H1 (cell line): ENCODE measurements at regions not wholly inside any gene's neighbourhood (a gene's known extent, or its start where the extent isn't known, plus 50 kb on each side); places are given as distances from the start of the nearest gene placed in this dataset.

Experiments
- CHD1 ChIP-seq: IDR thresholded peaks from 2 replicates; pipeline ENCODE4 v1.6.1; 2012; ENCODE audit warnings: low read depth, low read length, improper control_type of control experiment
- FOSL1 ChIP-seq: IDR thresholded peaks from 2 replicates; pipeline ENCODE4 v1.6.1; 2011; ENCODE audit warnings: mild to moderate bottlenecking, low read depth, low read length, moderate library complexity; ENCODE audit not compliant: insufficient read depth
- GABPA ChIP-seq: IDR thresholded peaks from 2 replicates; pipeline ENCODE4 v1.6.1; 2011; ENCODE audit warnings: mild to moderate bottlenecking, low read length, moderate library complexity, borderline replicate concordance; ENCODE audit not compliant: insufficient read depth
- TF ChIP-seq, protein P1 (sequence below), 3 experiments: IDR thresholded peaks; 1 replicate in 2 of 3; 2 replicates in 1 of 3; pipeline versions ENCODE4 v1.5.1 to v1.6.1; 2011; ENCODE audit warnings: low read length in 3 of 3, mild to moderate bottlenecking in 3 of 3, inconsistent platforms in 2 of 3, low read depth in 1 of 3, moderate library complexity in 1 of 3; ENCODE audit not compliant: insufficient read depth in 1 of 3; ENCODE audit errors: control extremely low read depth in 1 of 3

DNA sequence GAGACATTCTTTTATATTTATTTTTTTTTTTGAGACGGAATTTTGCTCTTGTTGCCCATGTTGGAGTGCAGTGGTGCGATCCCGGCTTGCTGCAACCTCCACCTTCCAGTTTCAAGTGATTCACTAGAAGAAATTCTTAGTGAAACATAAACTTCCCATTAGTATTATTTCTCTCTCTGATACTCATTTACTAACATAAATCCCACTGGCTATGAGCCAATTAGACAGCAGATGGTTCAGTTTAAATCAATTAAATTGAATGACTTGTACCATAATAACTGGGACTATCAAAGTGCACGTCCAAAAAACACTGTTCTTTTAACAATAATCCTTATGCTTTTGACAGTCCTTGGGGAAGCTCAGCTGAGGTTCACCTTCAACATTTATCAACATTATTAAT is 111.2 kb upstream of the PTCHD4 start:
- TF ChIP-seq, protein P1, sequence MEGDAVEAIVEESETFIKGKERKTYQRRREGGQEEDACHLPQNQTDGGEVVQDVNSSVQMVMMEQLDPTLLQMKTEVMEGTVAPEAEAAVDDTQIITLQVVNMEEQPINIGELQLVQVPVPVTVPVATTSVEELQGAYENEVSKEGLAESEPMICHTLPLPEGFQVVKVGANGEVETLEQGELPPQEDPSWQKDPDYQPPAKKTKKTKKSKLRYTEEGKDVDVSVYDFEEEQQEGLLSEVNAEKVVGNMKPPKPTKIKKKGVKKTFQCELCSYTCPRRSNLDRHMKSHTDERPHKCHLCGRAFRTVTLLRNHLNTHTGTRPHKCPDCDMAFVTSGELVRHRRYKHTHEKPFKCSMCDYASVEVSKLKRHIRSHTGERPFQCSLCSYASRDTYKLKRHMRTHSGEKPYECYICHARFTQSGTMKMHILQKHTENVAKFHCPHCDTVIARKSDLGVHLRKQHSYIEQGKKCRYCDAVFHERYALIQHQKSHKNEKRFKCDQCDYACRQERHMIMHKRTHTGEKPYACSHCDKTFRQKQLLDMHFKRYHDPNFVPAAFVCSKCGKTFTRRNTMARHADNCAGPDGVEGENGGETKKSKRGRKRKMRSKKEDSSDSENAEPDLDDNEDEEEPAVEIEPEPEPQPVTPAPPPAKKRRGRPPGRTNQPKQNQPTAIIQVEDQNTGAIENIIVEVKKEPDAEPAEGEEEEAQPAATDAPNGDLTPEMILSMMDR (IDR thresholded peaks at IDR 0.05; ENCODE audit: control extremely low read depth in 1 of 3, insufficient read depth in 1 of 3, low read depth in 1 of 3, low read length in 3 of 3), result no peak
- no peak for TF ChIP-seq GABPA
- TF ChIP-seq FOSL1, result no peak
- TF ChIP-seq CHD1, result no peak
